HepG2 (cell line): ENCODE measurements at regions not wholly inside any gene's neighbourhood (a gene's known extent, or its start where the extent isn't known, plus 50 kb on each side); places are given as distances from the start of the nearest gene placed in this dataset.

ENCODE experiments used
- CREB1 ChIP-seq, 2 experiments: fragments of 450-650 bp in 1 of 2; IDR thresholded peaks; 2 replicates each; pipeline ENCODE4 v1.6.1; 2016 to 2017; ENCODE audit warnings: control low read depth in 1 of 2, mild to moderate bottlenecking in 1 of 2, missing compliant biosample characterization in 1 of 2, missing genetic modification characterization in 1 of 2
- CTCF ChIP-seq: sonication (generic); formaldehyde crosslinking; IDR thresholded peaks from 2 replicates; pipeline ENCODE4 v1.5.0; 2020; ENCODE audit warnings: mild to moderate bottlenecking, missing genetic modification reagents, moderate library complexity
- EP300 ChIP-seq, 3 experiments: sonication (generic) in 1 of 3; formaldehyde crosslinking in 1 of 3; IDR thresholded peaks; 2 replicates each; pipeline versions ENCODE4 v1.5.1 to v1.6.1; 2011 to 2020; ENCODE audit warnings: low read depth in 2 of 3, low read length in 2 of 3, borderline replicate concordance in 1 of 3, improper control_type of control experiment in 1 of 3, mild to moderate bottlenecking in 1 of 3, missing genetic modification reagents in 1 of 3, moderate library complexity in 1 of 3
- IKZF1 ChIP-seq: fragments of 450-650 bp; IDR thresholded peaks from 2 replicates; pipeline ENCODE4 v1.7.1; 2016
- MYC ChIP-seq: sonication (generic); formaldehyde crosslinking; IDR thresholded peaks from 2 replicates; pipeline ENCODE4 v1.9.0; 2021; ENCODE audit warnings: missing genetic modification reagents, borderline replicate concordance
- NR1H2 ChIP-seq: sonication (generic); formaldehyde crosslinking; IDR thresholded peaks from 2 replicates; pipeline ENCODE4 v1.8.1; 2022; ENCODE audit warnings: low read depth, missing genetic modification reagents, borderline replicate concordance
- POLR2AphosphoS2 ChIP-seq: IDR thresholded peaks from 2 replicates; pipeline ENCODE4 v1.6.1; 2011; ENCODE audit warnings: low read depth, low read length, improper control_type of control experiment
- POLR2AphosphoS5 ChIP-seq: IDR thresholded peaks from 2 replicates; pipeline ENCODE4 v1.6.1; 2012; ENCODE audit warnings: low read depth, low read length
- RXRA ChIP-seq: sonication (generic); formaldehyde crosslinking; IDR thresholded peaks from 2 replicates; pipeline ENCODE4 v1.5.1; 2020; ENCODE audit warnings: missing genetic modification reagents
- SOX6 ChIP-seq, 2 experiments: fragments of 450-650 bp in 1 of 2; sonication (generic) in 1 of 2; formaldehyde crosslinking in 1 of 2; IDR thresholded peaks; 2 replicates each; pipeline versions ENCODE4 v1.4.0 to v1.6.1; 2017 to 2020; ENCODE audit warnings: antibody characterized with exemption in 1 of 2, mild to moderate bottlenecking in 1 of 2, missing genetic modification reagents in 1 of 2
- TCF12 ChIP-seq, 2 experiments: fragments of 450-650 bp in 1 of 2; sonication (generic) in 1 of 2; formaldehyde crosslinking in 1 of 2; IDR thresholded peaks; 2 replicates each; pipeline versions ENCODE4 v1.6.1 to v1.8.0; 2017 to 2022; ENCODE audit warnings: antibody characterized with exemption in 1 of 2, mild to moderate bottlenecking in 1 of 2, missing genetic modification reagents in 1 of 2, moderate library complexity in 1 of 2
- ZNF274 ChIP-seq: sonication (generic); formaldehyde crosslinking; IDR thresholded peaks from 2 replicates; pipeline ENCODE4 v1.5.1; 2020; ENCODE audit warnings: mild to moderate bottlenecking, missing genetic modification reagents
- TF ChIP-seq, protein P1 (sequence below): sonication (generic); formaldehyde crosslinking; IDR thresholded peaks from 2 replicates; pipeline ENCODE4 v1.8.0; 2022; ENCODE audit warnings: mild to moderate bottlenecking, missing genetic modification reagents; ENCODE audit not compliant: insufficient replicate concordance

GRCh38 chr12:46456356-46457334 is 84.1 kb upstream of the SLC38A2 start:
- TF ChIP-seq CREB1 (IDR thresholded peaks at IDR 0.05) (no peak), CREB1 (CRISPR knock-in tag; IDR thresholded peaks at IDR 0.05) (no peak), CTCF (CRISPR knock-in tag) (no peak), MYC (no peak), ZNF274 (CRISPR knock-in tag) (no peak), EP300 (IDR thresholded peaks at IDR 0.05; ENCODE audit: low read depth in 2 of 2, low read length in 2 of 2) (peak in 1 of 2 experiments; percentile 88; a peak in 1 of 4 replicates), EP300 (CRISPR knock-in tag; IDR thresholded peaks at IDR 0.05; ENCODE audit: borderline replicate concordance) (no peak), POLR2AphosphoS2 (no peak), RXRA (CRISPR knock-in tag) (no peak), IKZF1 (no peak), TCF12 (IDR thresholded peaks at IDR 0.05) (no peak), TCF12 (CRISPR knock-in tag; IDR thresholded peaks at IDR 0.05) (no peak), NR1H2 (CRISPR knock-in tag) (no peak), SOX6 (IDR thresholded peaks at IDR 0.05) (no peak), SOX6 (CRISPR knock-in tag; IDR thresholded peaks at IDR 0.05) (peak; percentile 69; the same call in 1 of the 2 replicates), POLR2AphosphoS5 (no peak)
- TF ChIP-seq, protein P1, sequence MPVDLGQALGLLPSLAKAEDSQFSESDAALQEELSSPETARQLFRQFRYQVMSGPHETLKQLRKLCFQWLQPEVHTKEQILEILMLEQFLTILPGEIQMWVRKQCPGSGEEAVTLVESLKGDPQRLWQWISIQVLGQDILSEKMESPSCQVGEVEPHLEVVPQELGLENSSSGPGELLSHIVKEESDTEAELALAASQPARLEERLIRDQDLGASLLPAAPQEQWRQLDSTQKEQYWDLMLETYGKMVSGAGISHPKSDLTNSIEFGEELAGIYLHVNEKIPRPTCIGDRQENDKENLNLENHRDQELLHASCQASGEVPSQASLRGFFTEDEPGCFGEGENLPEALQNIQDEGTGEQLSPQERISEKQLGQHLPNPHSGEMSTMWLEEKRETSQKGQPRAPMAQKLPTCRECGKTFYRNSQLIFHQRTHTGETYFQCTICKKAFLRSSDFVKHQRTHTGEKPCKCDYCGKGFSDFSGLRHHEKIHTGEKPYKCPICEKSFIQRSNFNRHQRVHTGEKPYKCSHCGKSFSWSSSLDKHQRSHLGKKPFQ, result no peak
